OCI-LY7 (cell line): ENCODE measurements at regions not wholly inside any gene's neighbourhood (a gene's known extent, or its start where the extent isn't known, plus 50 kb on each side); places are given as distances from the start of the nearest gene placed in this dataset.

Source experiments
- EZH2phosphoT487 ChIP-seq: fragments of 200-600 bp; sonication (generic); IDR thresholded peaks from 2 replicates; pipeline ENCODE4 v1.6.1; 2018; ENCODE audit warnings: low read depth, borderline replicate concordance, mild to moderate bottlenecking, mixed run types, antibody characterized with exemption, low read length, moderate library complexity, mixed read lengths
- TF ChIP-seq, protein P1 (sequence below): fragments of 200-600 bp; sonication (generic); conservative IDR thresholded peaks from 2 replicates; pipeline ENCODE4 v1.5.1; 2014; ENCODE audit warnings: mild to moderate bottlenecking, antibody characterized with exemption, low read length, moderate library complexity, mixed read lengths

DNA sequence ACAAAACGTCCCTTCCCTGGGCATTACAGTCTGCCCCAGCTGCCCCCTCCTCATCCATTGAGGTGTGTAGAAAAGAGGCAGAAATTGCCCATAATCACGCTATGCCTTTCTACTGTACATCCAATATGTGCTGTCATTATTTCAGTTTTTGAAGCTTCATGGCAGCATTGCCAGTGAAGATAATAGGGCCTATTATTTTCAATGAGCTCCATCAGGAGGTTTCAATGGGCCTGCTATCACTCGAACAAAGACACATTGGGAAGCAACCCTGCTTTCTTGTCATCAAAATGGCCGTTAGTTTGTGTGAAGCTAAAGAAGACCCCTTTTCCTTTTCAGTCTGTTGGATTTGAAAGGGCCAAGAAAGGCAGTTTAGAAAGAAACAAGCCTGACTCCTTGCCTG lies 653.8 kb downstream of the NOVA1 start:
- TF ChIP-seq, protein P1, sequence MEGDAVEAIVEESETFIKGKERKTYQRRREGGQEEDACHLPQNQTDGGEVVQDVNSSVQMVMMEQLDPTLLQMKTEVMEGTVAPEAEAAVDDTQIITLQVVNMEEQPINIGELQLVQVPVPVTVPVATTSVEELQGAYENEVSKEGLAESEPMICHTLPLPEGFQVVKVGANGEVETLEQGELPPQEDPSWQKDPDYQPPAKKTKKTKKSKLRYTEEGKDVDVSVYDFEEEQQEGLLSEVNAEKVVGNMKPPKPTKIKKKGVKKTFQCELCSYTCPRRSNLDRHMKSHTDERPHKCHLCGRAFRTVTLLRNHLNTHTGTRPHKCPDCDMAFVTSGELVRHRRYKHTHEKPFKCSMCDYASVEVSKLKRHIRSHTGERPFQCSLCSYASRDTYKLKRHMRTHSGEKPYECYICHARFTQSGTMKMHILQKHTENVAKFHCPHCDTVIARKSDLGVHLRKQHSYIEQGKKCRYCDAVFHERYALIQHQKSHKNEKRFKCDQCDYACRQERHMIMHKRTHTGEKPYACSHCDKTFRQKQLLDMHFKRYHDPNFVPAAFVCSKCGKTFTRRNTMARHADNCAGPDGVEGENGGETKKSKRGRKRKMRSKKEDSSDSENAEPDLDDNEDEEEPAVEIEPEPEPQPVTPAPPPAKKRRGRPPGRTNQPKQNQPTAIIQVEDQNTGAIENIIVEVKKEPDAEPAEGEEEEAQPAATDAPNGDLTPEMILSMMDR = no peak
- TF ChIP-seq EZH2phosphoT487 = no peak
